Hepatocyte (in vitro differentiated cells): ENCODE measurements at regions not wholly inside any gene's neighbourhood (a gene's known extent, or its start where the extent isn't known, plus 50 kb on each side); places are given as distances from the start of the nearest gene placed in this dataset.

ENCODE experiments used
- DNase-seq: peaks from one replicate; pipeline ENCODE4 v3.0.0-alpha.2; 2016; ENCODE audit warnings: low spot score
- H2AFZ ChIP-seq: fragments of 200-600 bp; sonication (generic); 2 replicates; pipeline ENCODE4 v1.6.0; 2016; ENCODE audit warnings: antibody characterized with exemption, mild to moderate bottlenecking
- H3K27ac ChIP-seq: fragments of 200-600 bp; sonication (generic); 2 replicates; pipeline ENCODE4 v1.5.1; 2016; ENCODE audit warnings: mild to moderate bottlenecking
- H3K27me3 ChIP-seq: fragments of 200-600 bp; sonication (generic); 2 replicates; pipeline ENCODE4 v1.6.1; 2016
- H3K36me3 ChIP-seq: fragments of 200-600 bp; sonication (generic); replicated peaks from 2 replicates; pipeline ENCODE4 v1.5.1; 2016; ENCODE audit warnings: low read depth; ENCODE audit not compliant: insufficient read depth
- H3K4me1 ChIP-seq: fragments of 200-600 bp; sonication (generic); 2 replicates; pipeline ENCODE4 v1.5.1; 2016; ENCODE audit warnings: mild to moderate bottlenecking, moderate library complexity; ENCODE audit not compliant: insufficient read depth
- H3K4me2 ChIP-seq: fragments of 200-600 bp; sonication (generic); 2 replicates; pipeline ENCODE4 v1.6.0; 2016
- H3K4me3 ChIP-seq: fragments of 200-600 bp; sonication (generic); 2 replicates; pipeline ENCODE4 v1.5.1; 2016; ENCODE audit warnings: mild to moderate bottlenecking
- H3K79me2 ChIP-seq: fragments of 200-600 bp; sonication (generic); 2 replicates; pipeline ENCODE4 v1.6.0; 2017; ENCODE audit warnings: mild to moderate bottlenecking
- H3K9me2 ChIP-seq: fragments of 200-600 bp; sonication (generic); replicated peaks from 2 replicates; pipeline ENCODE4 v1.6.0; 2017; ENCODE audit warnings: mild to moderate bottlenecking; ENCODE audit not compliant: insufficient read depth
- H3K9me3 ChIP-seq: fragments of 200-600 bp; sonication (generic); 2 replicates; pipeline ENCODE4 v1.5.1; 2016; ENCODE audit warnings: low read depth, mild to moderate bottlenecking
- H4K20me1 ChIP-seq: fragments of 200-600 bp; sonication (generic); 2 replicates; pipeline ENCODE4 v1.6.0; 2016; ENCODE audit warnings: mild to moderate bottlenecking; ENCODE audit not compliant: insufficient read depth, poor library complexity, severe bottlenecking
- EZH2 ChIP-seq: fragments of 200-600 bp; sonication (generic); IDR thresholded peaks from 2 replicates; pipeline ENCODE4 v1.6.1; 2016; ENCODE audit warnings: antibody characterized with exemption, mild to moderate bottlenecking, borderline replicate concordance
- EZH2phosphoT487 ChIP-seq: fragments of 200-600 bp; sonication (generic); IDR thresholded peaks from one replicate; pipeline ENCODE4 v1.6.1; 2018; ENCODE audit warnings: antibody characterized with exemption, mild to moderate bottlenecking, low read depth, moderate library complexity; ENCODE audit not compliant: unreplicated experiment, severe bottlenecking
- WGBS: methylation state at CpG from one replicate; pipeline ENCODE4 v1.1.6; 2016; ENCODE audit warnings: low lambda C conversion rate; ENCODE audit errors: missing lambda C conversion rate; 5-methylcytosine and 5-hydroxymethylcytosine counted together
- TF ChIP-seq, protein P1 (sequence below): fragments of 200-600 bp; sonication (generic); IDR thresholded peaks from 2 replicates; pipeline ENCODE4 v1.5.1; 2016; ENCODE audit warnings: antibody characterized with exemption, mild to moderate bottlenecking; ENCODE audit not compliant: poor library complexity

DNA sequence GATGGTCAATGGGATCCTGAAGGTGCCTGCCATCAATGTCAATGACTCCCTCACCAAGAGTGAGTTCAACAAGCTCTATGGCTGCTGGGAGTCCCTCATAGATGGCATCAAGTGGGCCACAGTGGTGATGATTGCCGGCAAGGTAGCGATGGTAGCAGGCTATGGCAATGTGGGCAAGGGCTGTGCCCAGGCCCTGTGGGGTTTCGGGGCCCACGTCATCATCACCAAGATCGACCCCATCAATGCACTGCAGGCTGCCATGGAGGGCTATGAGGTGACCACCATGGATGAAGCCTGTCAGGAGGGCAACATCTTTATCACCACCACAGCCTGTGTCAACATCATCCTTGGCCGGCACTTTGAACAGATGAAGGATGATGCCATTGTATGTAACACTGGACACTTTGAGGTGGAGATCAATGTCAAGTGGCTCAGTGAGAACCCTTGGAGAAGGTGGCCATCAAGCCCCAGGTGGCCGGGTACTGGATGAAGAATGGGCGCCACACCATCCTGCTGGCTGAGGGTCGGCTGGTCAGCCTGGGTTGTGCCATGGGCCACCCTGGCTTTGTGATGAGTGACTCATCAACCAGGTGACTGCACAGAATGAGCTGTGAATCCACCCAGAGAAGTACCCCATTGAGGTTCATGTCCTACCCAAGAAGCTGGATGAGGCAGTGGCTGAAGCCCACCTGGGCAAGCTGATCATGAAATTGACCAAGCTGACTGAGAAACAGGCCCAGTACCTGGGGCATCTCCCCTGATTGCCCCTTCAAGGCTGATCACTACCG is 63.0 kb upstream of the ANTXRL start:
- Histone ChIP-seq H4K20me1 (no peaks in the 10 kb centered on the region), H3K27me3 (no peaks in the 10 kb centered on the region), H3K27ac (no peak overlapping the region), H2AFZ (no peak overlapping the region), H3K9me2 (no peaks in the 10 kb centered on the region), H3K4me3 (no peak overlapping the region), H3K9me3 (no peaks in the 10 kb centered on the region), H3K4me1 (peaks cover 4% of the 10 kb centered on the region), H3K79me2 (no peaks in the 10 kb centered on the region), H3K36me3 (no peaks in the 10 kb centered on the region), H3K4me2 (no peak overlapping the region)
- TF ChIP-seq EZH2 (no peak), EZH2phosphoT487 (no peak)
- TF ChIP-seq, protein P1, sequence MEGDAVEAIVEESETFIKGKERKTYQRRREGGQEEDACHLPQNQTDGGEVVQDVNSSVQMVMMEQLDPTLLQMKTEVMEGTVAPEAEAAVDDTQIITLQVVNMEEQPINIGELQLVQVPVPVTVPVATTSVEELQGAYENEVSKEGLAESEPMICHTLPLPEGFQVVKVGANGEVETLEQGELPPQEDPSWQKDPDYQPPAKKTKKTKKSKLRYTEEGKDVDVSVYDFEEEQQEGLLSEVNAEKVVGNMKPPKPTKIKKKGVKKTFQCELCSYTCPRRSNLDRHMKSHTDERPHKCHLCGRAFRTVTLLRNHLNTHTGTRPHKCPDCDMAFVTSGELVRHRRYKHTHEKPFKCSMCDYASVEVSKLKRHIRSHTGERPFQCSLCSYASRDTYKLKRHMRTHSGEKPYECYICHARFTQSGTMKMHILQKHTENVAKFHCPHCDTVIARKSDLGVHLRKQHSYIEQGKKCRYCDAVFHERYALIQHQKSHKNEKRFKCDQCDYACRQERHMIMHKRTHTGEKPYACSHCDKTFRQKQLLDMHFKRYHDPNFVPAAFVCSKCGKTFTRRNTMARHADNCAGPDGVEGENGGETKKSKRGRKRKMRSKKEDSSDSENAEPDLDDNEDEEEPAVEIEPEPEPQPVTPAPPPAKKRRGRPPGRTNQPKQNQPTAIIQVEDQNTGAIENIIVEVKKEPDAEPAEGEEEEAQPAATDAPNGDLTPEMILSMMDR = no peak
- no peak for DNase-seq
- WGBS = 97% methylated on average over 10 of the region's 10 CpGs

DNA sequence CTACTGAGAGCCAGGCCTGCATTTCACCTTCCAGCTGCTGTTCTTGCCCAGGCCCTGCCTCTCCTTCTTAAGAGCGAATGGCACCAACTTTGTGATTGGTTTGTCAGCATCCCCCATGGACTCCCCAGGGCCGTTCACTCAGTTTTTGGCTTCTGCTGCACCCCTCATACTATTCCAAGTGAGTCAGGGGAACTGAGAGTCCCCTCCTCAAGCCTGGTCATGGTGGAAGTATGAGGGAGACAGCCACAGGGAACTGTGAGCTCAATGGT is 62.4 kb upstream of the ANTXRL start:
- Histone ChIP-seq H3K79me2 (no peaks in the 10 kb centered on the region), H3K4me3 (no peak overlapping the region), H4K20me1 (no peaks in the 10 kb centered on the region), H3K9me2 (no peaks in the 10 kb centered on the region), H3K36me3 (no peaks in the 10 kb centered on the region), H3K27me3 (no peaks in the 10 kb centered on the region), H3K4me2 (no peak overlapping the region), H3K4me1 (peaks cover 3% of the 10 kb centered on the region), H3K27ac (no peak overlapping the region), H2AFZ (no peak overlapping the region), H3K9me3 (no peaks in the 10 kb centered on the region)
- WGBS = 93% methylated on average over 2 of the region's 2 CpGs
- DNase-seq = no peak
- TF ChIP-seq EZH2phosphoT487 (no peak), EZH2 (no peak)
- TF ChIP-seq, protein P1 = no peak

DNA sequence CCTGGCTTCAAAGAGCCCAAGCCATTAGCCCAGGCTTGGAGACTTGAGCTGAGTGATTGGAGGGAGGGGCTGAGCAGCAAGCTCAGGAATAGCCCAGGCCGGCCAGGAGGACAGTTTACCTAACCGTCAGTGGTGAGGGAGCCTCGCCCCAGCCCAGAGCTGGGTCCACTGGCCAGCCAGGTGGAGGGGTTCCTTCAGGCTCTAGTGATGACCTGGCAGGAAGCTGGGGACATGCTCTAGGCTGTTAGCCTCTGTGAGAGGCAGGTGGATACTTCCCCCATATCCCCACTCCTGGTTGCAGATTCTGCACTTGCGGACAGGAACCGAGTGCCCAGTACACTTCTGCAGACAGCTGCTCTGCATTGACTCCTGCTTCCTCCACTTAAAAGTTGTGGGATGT is 61.2 kb upstream of the ANTXRL start:
- H3K79me2 ChIP-seq = no peaks in the 10 kb centered on the region
- H3K4me3 ChIP-seq = no peak overlapping the region
- H3K36me3 ChIP-seq = no peaks in the 10 kb centered on the region
- no peak overlapping the region for H2AFZ ChIP-seq
- 86% methylated on average over 5 of the region's 5 CpGs for WGBS
- no peaks in the 10 kb centered on the region for H4K20me1 ChIP-seq
- no peaks in the 10 kb centered on the region for H3K9me2 ChIP-seq
- H3K9me3 ChIP-seq = no peaks in the 10 kb centered on the region
- TF ChIP-seq EZH2phosphoT487 (no peak), EZH2 (no peak)
- TF ChIP-seq, protein P1 = no peak
- no peak for DNase-seq
- no peak overlapping the region for H3K4me2 ChIP-seq
- H3K27ac ChIP-seq = no peak overlapping the region
- no peaks in the 10 kb centered on the region for H3K27me3 ChIP-seq
- H3K4me1 ChIP-seq = no peaks in the 10 kb centered on the region
